ENCODE measurements at regions not wholly inside any gene's neighbourhood (a gene's known extent, or its start where the extent isn't known, plus 50 kb on each side); places are given as distances from the start of the nearest gene placed in this dataset.
"Not testable (repeated sequence)": the region's sequence is repeated elsewhere in the genome, so short reads cannot be mapped to it uniquely, and the experiment has no call there.

DNA sequence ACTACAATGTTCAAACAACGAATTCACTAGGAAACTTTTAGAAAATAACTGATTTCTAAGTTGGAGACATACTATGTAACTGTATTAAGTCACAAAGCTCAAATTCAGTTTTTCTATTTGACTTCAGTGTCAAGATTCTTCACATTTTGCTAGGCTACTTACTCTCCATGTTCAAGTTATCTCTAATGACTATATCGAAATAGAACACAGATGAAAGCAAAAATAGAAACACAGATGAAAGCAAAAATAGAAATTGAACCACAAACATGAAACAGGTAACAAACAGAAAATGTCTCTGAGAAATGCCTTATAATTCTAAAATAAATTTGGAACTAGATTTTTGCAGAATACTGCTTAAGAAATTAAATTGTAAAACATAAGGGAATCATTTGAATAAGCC, 113.5 kb downstream of the SPDYE17 start:
- not testable (repeated sequence) for TF ChIP-seq POLR2A (IDR thresholded peaks at IDR 0.05; ENCODE audit: low read depth, low read length); MXI1 (IDR thresholded peaks at IDR 0.05; ENCODE audit: borderline replicate concordance, low read depth, low read length); CEBPB (IDR thresholded peaks at IDR 0.05; ENCODE audit: low read depth, low read length); RAD21 (IDR thresholded peaks at IDR 0.05; ENCODE audit: low read length); FOS (IDR thresholded peaks at IDR 0.05; ENCODE audit: low read depth, low read length)
- TF ChIP-seq, protein P1, sequence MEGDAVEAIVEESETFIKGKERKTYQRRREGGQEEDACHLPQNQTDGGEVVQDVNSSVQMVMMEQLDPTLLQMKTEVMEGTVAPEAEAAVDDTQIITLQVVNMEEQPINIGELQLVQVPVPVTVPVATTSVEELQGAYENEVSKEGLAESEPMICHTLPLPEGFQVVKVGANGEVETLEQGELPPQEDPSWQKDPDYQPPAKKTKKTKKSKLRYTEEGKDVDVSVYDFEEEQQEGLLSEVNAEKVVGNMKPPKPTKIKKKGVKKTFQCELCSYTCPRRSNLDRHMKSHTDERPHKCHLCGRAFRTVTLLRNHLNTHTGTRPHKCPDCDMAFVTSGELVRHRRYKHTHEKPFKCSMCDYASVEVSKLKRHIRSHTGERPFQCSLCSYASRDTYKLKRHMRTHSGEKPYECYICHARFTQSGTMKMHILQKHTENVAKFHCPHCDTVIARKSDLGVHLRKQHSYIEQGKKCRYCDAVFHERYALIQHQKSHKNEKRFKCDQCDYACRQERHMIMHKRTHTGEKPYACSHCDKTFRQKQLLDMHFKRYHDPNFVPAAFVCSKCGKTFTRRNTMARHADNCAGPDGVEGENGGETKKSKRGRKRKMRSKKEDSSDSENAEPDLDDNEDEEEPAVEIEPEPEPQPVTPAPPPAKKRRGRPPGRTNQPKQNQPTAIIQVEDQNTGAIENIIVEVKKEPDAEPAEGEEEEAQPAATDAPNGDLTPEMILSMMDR (conservative IDR thresholded peaks at IDR 0.05; ENCODE audit: low read depth, low read length): not testable (repeated sequence)

Measured in IMR-90 (cell line).